ENCODE measurements at regions not wholly inside any gene's neighbourhood (a gene's known extent, or its start where the extent isn't known, plus 50 kb on each side); places are given as distances from the start of the nearest gene placed in this dataset.

GRCh38 chr2:221705185-221705877 lies 133.2 kb upstream of the EPHA4 start:
- H3K4me2 ChIP-seq = no peak overlapping the region
- TF ChIP-seq, protein P1, sequence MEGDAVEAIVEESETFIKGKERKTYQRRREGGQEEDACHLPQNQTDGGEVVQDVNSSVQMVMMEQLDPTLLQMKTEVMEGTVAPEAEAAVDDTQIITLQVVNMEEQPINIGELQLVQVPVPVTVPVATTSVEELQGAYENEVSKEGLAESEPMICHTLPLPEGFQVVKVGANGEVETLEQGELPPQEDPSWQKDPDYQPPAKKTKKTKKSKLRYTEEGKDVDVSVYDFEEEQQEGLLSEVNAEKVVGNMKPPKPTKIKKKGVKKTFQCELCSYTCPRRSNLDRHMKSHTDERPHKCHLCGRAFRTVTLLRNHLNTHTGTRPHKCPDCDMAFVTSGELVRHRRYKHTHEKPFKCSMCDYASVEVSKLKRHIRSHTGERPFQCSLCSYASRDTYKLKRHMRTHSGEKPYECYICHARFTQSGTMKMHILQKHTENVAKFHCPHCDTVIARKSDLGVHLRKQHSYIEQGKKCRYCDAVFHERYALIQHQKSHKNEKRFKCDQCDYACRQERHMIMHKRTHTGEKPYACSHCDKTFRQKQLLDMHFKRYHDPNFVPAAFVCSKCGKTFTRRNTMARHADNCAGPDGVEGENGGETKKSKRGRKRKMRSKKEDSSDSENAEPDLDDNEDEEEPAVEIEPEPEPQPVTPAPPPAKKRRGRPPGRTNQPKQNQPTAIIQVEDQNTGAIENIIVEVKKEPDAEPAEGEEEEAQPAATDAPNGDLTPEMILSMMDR (conservative IDR thresholded peaks at IDR 0.05; ENCODE audit: low read depth, low read length) = no peak

GRCh38 chr2:221704442-221704841 lies 132.3 kb upstream of the EPHA4 start:
- Histone ChIP-seq H3K79me2 (ENCODE audit: insufficient read depth, low read depth) (no peaks in the 10 kb centered on the region), H3K9ac (no peak overlapping the region), H3K4me3 (IDR thresholded peaks at IDR 0.05; ENCODE audit: insufficient read depth, low read depth, low read length) (no peak overlapping the region), H3K27me3 (ENCODE audit: insufficient read depth, low read depth) (no peaks in the 10 kb centered on the region), H3K27ac (no peak overlapping the region), H3K4me2 (no peak overlapping the region), H2AFZ (ENCODE audit: low read depth) (no peak overlapping the region), H3K36me3 (ENCODE audit: insufficient read depth) (no peaks in the 10 kb centered on the region), H3K4me1 (ENCODE audit: low read depth, poor library complexity, severe bottlenecking) (no peaks in the 10 kb centered on the region), H4K20me1 (ENCODE audit: insufficient read depth) (no peaks in the 10 kb centered on the region)
- TF ChIP-seq, protein P1 (conservative IDR thresholded peaks at IDR 0.05; ENCODE audit: low read depth, low read length) = no peak

More at GRCh38 chr2:221705185-221705877, 133.2 kb upstream of the EPHA4 start:
- Histone ChIP-seq H3K27ac (no peak overlapping the region), H3K9ac (no peak overlapping the region), H3K27me3 (ENCODE audit: insufficient read depth, low read depth) (no peaks in the 10 kb centered on the region), H3K4me3 (IDR thresholded peaks at IDR 0.05; ENCODE audit: insufficient read depth, low read depth, low read length) (no peak overlapping the region), H2AFZ (ENCODE audit: low read depth) (no peak overlapping the region), H3K4me1 (ENCODE audit: low read depth, poor library complexity, severe bottlenecking) (no peaks in the 10 kb centered on the region), H4K20me1 (ENCODE audit: insufficient read depth) (no peaks in the 10 kb centered on the region), H3K79me2 (ENCODE audit: insufficient read depth, low read depth) (no peaks in the 10 kb centered on the region), H3K36me3 (ENCODE audit: insufficient read depth) (no peaks in the 10 kb centered on the region)

GRCh38 chr2:221693365-221693764 lies 121.3 kb upstream of the EPHA4 start:
- Histone ChIP-seq H3K4me2 (no peak overlapping the region), H3K9ac (no peak overlapping the region), H3K27me3 (ENCODE audit: insufficient read depth, low read depth) (no peaks in the 10 kb centered on the region), H3K36me3 (ENCODE audit: insufficient read depth) (no peaks in the 10 kb centered on the region), H3K79me2 (ENCODE audit: insufficient read depth, low read depth) (no peaks in the 10 kb centered on the region), H3K27ac (no peak overlapping the region), H3K4me1 (ENCODE audit: low read depth, poor library complexity, severe bottlenecking) (no peaks in the 10 kb centered on the region), H4K20me1 (ENCODE audit: insufficient read depth) (no peaks in the 10 kb centered on the region), H2AFZ (ENCODE audit: low read depth) (no peak overlapping the region), H3K4me3 (IDR thresholded peaks at IDR 0.05; ENCODE audit: insufficient read depth, low read depth, low read length) (no peak overlapping the region)
- TF ChIP-seq, protein P1 (conservative IDR thresholded peaks at IDR 0.05; ENCODE audit: low read depth, low read length) = no peak

- Histone ChIP-seq H3K36me3 (ENCODE audit: insufficient read depth) (no peaks in the 10 kb centered on the region), H3K4me1 (ENCODE audit: low read depth, poor library complexity, severe bottlenecking) (no peaks in the 10 kb centered on the region), H3K9ac (no peak overlapping the region), H4K20me1 (ENCODE audit: insufficient read depth) (no peaks in the 10 kb centered on the region), H3K27ac (no peak overlapping the region), H2AFZ (ENCODE audit: low read depth) (no peak overlapping the region), H3K4me3 (IDR thresholded peaks at IDR 0.05; ENCODE audit: insufficient read depth, low read depth, low read length) (no peak overlapping the region), H3K27me3 (ENCODE audit: insufficient read depth, low read depth) (no peaks in the 10 kb centered on the region), H3K4me2 (no peak overlapping the region), H3K79me2 (ENCODE audit: insufficient read depth, low read depth) (no peaks in the 10 kb centered on the region)
- TF ChIP-seq, protein P1 (conservative IDR thresholded peaks at IDR 0.05; ENCODE audit: low read depth, low read length) = no peak
Measured at GRCh38 chr2:221691571-221691970, 119.5 kb upstream of the EPHA4 start.

Data from KMS-11 (cell line).